ENCODE measurements at regions not wholly inside any gene's neighbourhood (a gene's known extent, or its start where the extent isn't known, plus 50 kb on each side); places are given as distances from the start of the nearest gene placed in this dataset.
"Not testable (repeated sequence)": the region's sequence is repeated elsewhere in the genome, so short reads cannot be mapped to it uniquely, and the experiment has no call there.

DNA sequence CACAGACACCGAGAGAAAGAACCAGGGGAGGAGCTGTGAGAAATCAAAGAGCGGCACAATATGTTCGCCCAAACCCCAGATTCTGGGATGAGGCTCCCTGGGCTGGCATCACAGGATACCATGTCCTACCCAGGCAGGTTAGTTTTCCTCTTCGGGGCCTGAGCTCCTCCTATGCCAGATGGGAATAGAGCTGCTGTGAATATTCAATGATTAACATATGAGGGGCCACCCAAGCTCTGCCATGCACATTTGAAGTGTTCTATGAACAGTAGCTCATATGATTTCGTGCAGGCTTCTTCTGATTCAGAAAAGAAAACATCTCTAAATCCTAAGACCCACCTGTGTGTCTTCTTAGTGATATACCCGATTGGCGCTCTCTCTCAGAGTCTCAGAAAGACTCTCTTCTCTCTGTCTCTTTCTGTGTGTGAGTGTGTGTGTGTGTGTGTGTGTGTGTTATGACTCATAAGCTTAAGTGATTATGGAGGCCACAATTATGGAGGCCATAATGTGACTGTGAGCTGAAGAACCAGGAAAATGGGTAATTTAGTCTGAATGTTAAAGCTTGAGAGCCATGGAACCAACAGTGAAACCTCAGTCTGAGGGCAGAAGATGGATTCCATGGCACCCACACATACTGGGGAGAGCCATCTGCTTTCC is 220.5 kb downstream of the KLF6 start:
- H3K27ac ChIP-seq: no peak overlapping the region
- ChIA-PET CTCF (no interaction called here), POLR2A (ENCODE audit: low non-redundant PET) (interaction anchor here (0.6 kb wide), 1 partner anchor 221 kb away, joined by 3 read pairs; the partner anchor contains the start of gene KLF6)
- TF ChIP-seq, protein P1, sequence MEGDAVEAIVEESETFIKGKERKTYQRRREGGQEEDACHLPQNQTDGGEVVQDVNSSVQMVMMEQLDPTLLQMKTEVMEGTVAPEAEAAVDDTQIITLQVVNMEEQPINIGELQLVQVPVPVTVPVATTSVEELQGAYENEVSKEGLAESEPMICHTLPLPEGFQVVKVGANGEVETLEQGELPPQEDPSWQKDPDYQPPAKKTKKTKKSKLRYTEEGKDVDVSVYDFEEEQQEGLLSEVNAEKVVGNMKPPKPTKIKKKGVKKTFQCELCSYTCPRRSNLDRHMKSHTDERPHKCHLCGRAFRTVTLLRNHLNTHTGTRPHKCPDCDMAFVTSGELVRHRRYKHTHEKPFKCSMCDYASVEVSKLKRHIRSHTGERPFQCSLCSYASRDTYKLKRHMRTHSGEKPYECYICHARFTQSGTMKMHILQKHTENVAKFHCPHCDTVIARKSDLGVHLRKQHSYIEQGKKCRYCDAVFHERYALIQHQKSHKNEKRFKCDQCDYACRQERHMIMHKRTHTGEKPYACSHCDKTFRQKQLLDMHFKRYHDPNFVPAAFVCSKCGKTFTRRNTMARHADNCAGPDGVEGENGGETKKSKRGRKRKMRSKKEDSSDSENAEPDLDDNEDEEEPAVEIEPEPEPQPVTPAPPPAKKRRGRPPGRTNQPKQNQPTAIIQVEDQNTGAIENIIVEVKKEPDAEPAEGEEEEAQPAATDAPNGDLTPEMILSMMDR (conservative IDR thresholded peaks at IDR 0.05; ENCODE audit: low read depth): no peak
- no peak for DNase-seq (ENCODE audit: low spot score)

- TF ChIP-seq, protein P1 (conservative IDR thresholded peaks at IDR 0.05; ENCODE audit: low read depth): no peak
- ChIA-PET POLR2A (ENCODE audit: low non-redundant PET) (no interaction called here), CTCF (interaction anchor here (0.6 kb wide), 1 partner anchor 1156 kb away, joined by 3 read pairs; no protein-coding TSS in a partner anchor)
- no peak overlapping the region for H3K27ac ChIP-seq
- no peak for DNase-seq (ENCODE audit: low spot score)
Measured at GRCh38 chr10:3563298-3563697, 221.7 kb downstream of the KLF6 start.

GRCh38 chr10:3560628-3561027 is 224.4 kb downstream of the KLF6 start:
- DNase-seq (ENCODE audit: low spot score); POLR2A ChIA-PET (ENCODE audit: low non-redundant PET); H3K27ac ChIP-seq: not testable (repeated sequence)
- CTCF ChIA-PET: interaction anchor here (0.6 kb wide), 1 partner anchor 709 kb away, joined by 3 read pairs; no protein-coding TSS in a partner anchor

DNA sequence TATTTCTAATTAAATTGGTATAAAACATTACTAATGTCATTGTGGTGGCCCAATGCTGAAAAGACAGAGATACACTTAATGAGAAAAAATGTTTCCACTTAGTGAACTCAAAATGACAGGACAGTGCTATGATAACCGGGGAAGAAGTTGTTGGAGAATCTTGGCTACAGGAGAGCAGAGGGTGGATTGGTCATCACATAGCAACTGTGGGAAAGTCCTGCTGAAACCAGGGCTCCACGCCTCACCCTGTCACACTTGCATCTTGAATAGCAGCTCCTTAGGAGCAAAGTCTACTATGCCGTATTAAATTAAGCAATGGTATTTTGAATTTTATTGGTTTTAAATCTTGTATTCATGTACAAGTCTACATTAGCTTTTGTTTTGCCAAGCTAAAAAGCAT is 225.5 kb downstream of the KLF6 start:
- TF ChIP-seq, protein P1 (conservative IDR thresholded peaks at IDR 0.05; ENCODE audit: low read depth): no peak
- POLR2A ChIA-PET (ENCODE audit: low non-redundant PET): interaction anchor here (0.6 kb wide), 1 partner anchor 104 kb away, joined by 5 read pairs; no protein-coding TSS in a partner anchor
- CTCF ChIA-PET: no interaction called here
- no peak for DNase-seq (ENCODE audit: low spot score)
- H3K27ac ChIP-seq: no peak overlapping the region

GRCh38 chr10:3559011-3559410 is 226.0 kb downstream of the KLF6 start:
- no peak for DNase-seq (ENCODE audit: low spot score)
- POLR2A ChIA-PET (ENCODE audit: low non-redundant PET): no interaction called here
- CTCF ChIA-PET: no interaction called here
- TF ChIP-seq, protein P1 (conservative IDR thresholded peaks at IDR 0.05; ENCODE audit: low read depth): no peak
- H3K27ac ChIP-seq: no peak overlapping the region

GRCh38 chr10:3556191-3557017 is 228.6 kb downstream of the KLF6 start:
- H3K27ac ChIP-seq: peak overlapping the region; percentile 42; the same call in 1 of the 2 replicates
- POLR2A ChIA-PET (ENCODE audit: low non-redundant PET): not testable (repeated sequence)

GRCh38 chr10:3554121-3554522 is 230.9 kb downstream of the KLF6 start:
- no peak for DNase-seq (ENCODE audit: low spot score)
- H3K27ac ChIP-seq: no peak overlapping the region
- TF ChIP-seq, protein P1 (conservative IDR thresholded peaks at IDR 0.05; ENCODE audit: low read depth): no peak
- ChIA-PET POLR2A (ENCODE audit: low non-redundant PET) (no interaction called here), CTCF (no interaction called here)

More at GRCh38 chr10:3556191-3557017, 228.6 kb downstream of the KLF6 start:
- CTCF ChIA-PET: interaction anchor here (0.5 kb wide), 1 partner anchor 220 kb away, joined by 4 read pairs; no protein-coding TSS in a partner anchor
- peak; percentile 43 for DNase-seq (ENCODE audit: low spot score)
